HUES48 (cell line): ENCODE measurements at regions not wholly inside any gene's neighbourhood (a gene's known extent, or its start where the extent isn't known, plus 50 kb on each side); places are given as distances from the start of the nearest gene placed in this dataset.
"Not testable (repeated sequence)": the region's sequence is repeated elsewhere in the genome, so short reads cannot be mapped to it uniquely, and the experiment has no call there.

Experiments
- H3K27ac ChIP-seq: one replicate; pipeline ENCODE4 v1.7.0; 2013; ENCODE audit warnings: low read depth, low read length, inconsistent platforms
- H3K27me3 ChIP-seq: 2 replicates; pipeline ENCODE4 v1.6.1; 2013; ENCODE audit warnings: mild to moderate bottlenecking, low read length; ENCODE audit not compliant: control insufficient read depth, insufficient read depth
- H3K36me3 ChIP-seq: 2 replicates; pipeline ENCODE4 v1.6.1; 2013; ENCODE audit warnings: low read length; ENCODE audit not compliant: control insufficient read depth, insufficient read depth
- H3K4me1 ChIP-seq: 2 replicates; pipeline ENCODE4 v1.6.1; 2013; ENCODE audit warnings: mild to moderate bottlenecking, low read length; ENCODE audit not compliant: control insufficient read depth, insufficient read depth
- H3K4me3 ChIP-seq: 2 replicates; pipeline ENCODE4 v1.5.1; 2013; ENCODE audit warnings: mild to moderate bottlenecking, low read depth, low read length
- H3K9ac ChIP-seq: 2 replicates; pipeline ENCODE4 v1.6.1; 2013; ENCODE audit warnings: mild to moderate bottlenecking, low read depth, low read length, moderate library complexity
- H3K9me3 ChIP-seq: 2 replicates; pipeline ENCODE4 v1.6.1; 2013; ENCODE audit warnings: low read length; ENCODE audit not compliant: control insufficient read depth, insufficient read depth

- Histone ChIP-seq H3K4me3 (no peak overlapping the region), H3K4me1 (peaks cover 46% of the 10 kb centered on the region), H3K9ac (no peak overlapping the region), H3K27ac (no peak overlapping the region), H3K36me3 (no peaks in the 10 kb centered on the region), H3K9me3 (no peaks in the 10 kb centered on the region), H3K27me3 (no peaks in the 10 kb centered on the region)
Measured at GRCh38 chr14:71432334-71433110, 499.7 kb upstream of the RGS6 start.

GRCh38 chr14:71433303-71433702, 498.9 kb upstream of the RGS6 start:
- Histone ChIP-seq H3K27me3 (no peaks in the 10 kb centered on the region), H3K9me3 (no peaks in the 10 kb centered on the region), H3K36me3 (no peaks in the 10 kb centered on the region), H3K4me1 (peaks cover 48% of the 10 kb centered on the region), H3K27ac (no peak overlapping the region), H3K9ac (no peak overlapping the region), H3K4me3 (no peak overlapping the region)

DNA sequence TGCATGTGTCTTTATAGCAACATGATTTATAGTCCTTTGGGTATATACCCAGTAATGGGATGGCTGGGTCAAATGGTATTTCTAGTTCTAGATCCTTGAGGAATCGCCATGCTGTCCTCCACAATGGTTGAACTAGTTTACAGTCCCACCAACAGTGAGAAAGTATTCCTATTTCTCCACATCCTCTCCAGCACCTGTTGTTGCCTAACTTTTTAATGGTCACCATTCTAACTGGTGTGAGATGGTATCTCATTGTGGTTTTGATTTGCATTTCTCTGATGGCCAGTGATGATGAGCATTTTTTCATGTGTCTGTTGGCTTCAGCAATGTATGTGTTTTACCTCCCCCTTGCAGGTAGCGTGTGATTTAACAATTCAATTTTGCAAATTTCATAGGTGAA, 496.6 kb upstream of the RGS6 start:
- not testable (repeated sequence) for H3K4me3 ChIP-seq, H3K36me3 ChIP-seq, H3K9ac ChIP-seq, H3K27ac ChIP-seq, H3K9me3 ChIP-seq, H3K27me3 ChIP-seq
- H3K4me1 ChIP-seq, result peaks cover 33% of the 10 kb centered on the region

DNA sequence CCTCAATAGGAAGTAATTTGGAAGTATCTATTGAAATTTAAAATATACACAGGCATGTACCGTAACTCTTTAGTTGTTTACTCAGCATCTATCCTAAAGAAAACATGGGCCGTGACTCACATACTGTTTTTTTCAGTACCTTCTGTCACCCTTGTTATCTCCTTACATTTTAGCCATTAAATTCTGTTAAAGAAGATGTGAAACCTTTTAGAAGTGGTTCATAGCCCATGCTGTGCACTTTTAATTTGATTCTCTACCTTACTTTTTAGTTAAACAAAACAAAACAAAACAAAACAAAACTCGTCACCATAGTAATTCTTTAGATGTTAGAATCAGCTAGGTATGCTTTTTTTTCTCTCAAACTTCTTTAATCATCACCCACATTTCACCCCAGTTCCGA, 494.4 kb upstream of the RGS6 start:
- H3K27me3 ChIP-seq, result no peaks in the 10 kb centered on the region
- H3K9ac ChIP-seq, result no peak overlapping the region
- H3K36me3 ChIP-seq, result no peaks in the 10 kb centered on the region
- H3K27ac ChIP-seq, result no peak overlapping the region
- H3K4me1 ChIP-seq, result peaks cover 16% of the 10 kb centered on the region; the same call in 1 of the 2 replicates
- H3K9me3 ChIP-seq, result no peaks in the 10 kb centered on the region
- no peak overlapping the region for H3K4me3 ChIP-seq

- no peak overlapping the region for H3K4me3 ChIP-seq
- peaks cover 8% of the 10 kb centered on the region; the same call in 1 of the 2 replicates for H3K4me1 ChIP-seq
- no peak overlapping the region for H3K27ac ChIP-seq
- no peak overlapping the region for H3K9ac ChIP-seq
- H3K27me3 ChIP-seq, result no peaks in the 10 kb centered on the region
- H3K9me3 ChIP-seq, result no peaks in the 10 kb centered on the region
- no peaks in the 10 kb centered on the region for H3K36me3 ChIP-seq
Measured at GRCh38 chr14:71438684-71439083, 493.5 kb upstream of the RGS6 start.

DNA sequence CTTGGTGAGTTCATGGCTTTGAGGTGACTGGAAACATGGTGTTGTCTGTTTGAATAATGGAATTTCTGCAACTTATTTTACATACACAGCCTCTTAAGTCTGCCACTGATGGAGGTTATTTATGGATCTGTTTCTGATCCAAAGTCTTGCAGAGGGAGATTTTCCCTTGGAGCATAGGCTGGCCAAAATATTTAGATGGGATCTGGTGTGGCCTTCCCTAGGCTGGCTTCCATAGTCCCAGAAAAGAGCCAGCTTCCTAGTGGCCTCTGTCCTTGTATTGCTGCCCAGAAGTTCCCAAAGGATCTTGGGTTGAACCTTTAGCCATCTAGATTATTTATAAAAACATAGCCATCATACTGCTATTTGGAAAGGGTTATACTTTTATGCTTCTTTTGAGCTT, 491.1 kb upstream of the RGS6 start:
- Histone ChIP-seq H3K9ac (no peak overlapping the region), H3K27ac (no peak overlapping the region), H3K27me3 (no peaks in the 10 kb centered on the region), H3K36me3 (no peaks in the 10 kb centered on the region), H3K9me3 (no peaks in the 10 kb centered on the region), H3K4me3 (no peak overlapping the region), H3K4me1 (peaks cover 8% of the 10 kb centered on the region; the same call in 1 of the 2 replicates)

DNA sequence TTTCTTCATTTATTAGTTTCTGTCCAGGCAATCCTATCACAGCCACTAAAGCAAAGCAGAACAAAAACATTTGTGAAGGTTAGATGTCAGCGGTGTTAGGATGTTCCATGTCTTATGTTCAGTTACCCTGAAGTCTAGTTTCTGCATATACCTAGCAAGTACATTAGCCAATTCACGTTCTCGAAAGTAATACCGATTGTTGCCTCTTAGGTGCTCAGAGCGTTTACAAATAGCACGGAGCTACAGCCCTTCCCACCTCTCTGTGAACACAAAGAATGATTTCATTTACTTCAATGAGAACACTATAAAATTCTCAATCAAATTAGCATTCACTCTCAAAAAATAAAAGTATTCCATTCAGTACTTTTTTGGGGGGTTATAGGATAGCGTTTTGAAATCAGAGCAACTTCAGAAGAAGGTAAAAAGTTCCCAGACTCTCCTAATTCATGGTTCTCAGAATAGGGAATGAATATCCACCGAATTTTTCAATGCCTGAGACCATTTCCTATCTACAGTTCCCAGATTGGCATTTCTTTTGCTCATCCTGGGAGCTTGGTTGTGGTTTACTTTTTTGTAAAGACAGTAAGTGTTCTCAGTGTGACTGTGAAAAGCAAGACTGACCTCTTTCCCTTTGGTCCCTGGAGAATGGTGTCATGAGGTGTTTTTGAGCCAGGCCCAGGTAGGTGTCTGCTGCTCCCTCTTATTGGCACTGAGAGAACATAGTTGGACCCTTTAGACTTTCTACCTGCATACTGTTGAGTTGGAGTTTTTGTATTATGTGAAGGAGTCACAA, 488.0 kb upstream of the RGS6 start:
- Histone ChIP-seq H3K27ac (no peak overlapping the region), H3K4me1 (peaks cover 1% of the 10 kb centered on the region; the same call in 1 of the 2 replicates), H3K4me3 (no peak overlapping the region), H3K36me3 (no peaks in the 10 kb centered on the region), H3K27me3 (no peaks in the 10 kb centered on the region), H3K9ac (no peak overlapping the region), H3K9me3 (no peaks in the 10 kb centered on the region)

DNA sequence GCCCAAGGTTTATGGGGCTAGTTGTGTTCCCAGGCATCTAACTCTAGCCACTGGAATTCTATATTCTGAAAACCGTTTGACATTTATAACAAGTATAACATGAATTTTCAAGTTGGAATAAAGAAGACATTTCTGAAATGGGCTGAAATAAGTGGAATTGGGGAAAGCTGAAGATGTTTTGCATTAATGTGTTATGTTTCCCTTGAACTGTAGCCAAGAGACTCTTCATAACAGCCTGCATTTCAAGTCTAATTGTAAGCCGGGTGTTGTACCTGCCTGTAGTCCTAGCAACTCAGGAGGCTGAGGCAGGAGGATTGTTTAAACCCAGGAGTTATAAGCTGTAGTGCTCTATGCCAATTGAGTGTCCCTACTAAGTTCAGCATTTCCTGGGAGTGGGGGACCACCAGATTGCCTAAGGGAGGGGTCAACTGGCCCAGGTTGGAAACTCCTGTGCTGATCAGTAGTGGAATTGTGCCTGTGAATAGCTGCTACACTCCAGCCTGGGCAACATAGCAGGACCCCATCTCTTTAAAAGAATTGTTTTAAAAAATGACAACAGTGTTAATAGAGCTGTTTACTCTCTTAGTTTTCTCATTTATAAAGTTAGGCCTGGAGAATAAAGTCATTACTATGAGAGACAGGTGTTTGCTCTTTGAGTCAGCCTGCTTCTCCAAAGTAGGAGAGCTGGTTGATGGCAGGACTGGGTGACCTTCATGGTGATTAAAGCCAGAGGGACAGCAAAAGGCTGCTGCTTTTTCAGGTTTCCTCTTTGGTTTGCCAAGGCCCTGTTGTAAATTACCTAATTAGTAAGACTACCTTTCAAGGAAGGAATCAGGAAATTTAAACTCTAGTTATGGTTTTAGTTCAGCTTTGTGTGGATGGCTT, 483.6 kb upstream of the RGS6 start:
- Histone ChIP-seq H3K27ac (peak overlapping the region; percentile 50), H3K36me3 (no peaks in the 10 kb centered on the region), H3K4me1 (peaks cover 3% of the 10 kb centered on the region; the same call in 1 of the 2 replicates), H3K9me3 (no peaks in the 10 kb centered on the region), H3K9ac (no peak overlapping the region), H3K4me3 (no peak overlapping the region), H3K27me3 (no peaks in the 10 kb centered on the region)

DNA sequence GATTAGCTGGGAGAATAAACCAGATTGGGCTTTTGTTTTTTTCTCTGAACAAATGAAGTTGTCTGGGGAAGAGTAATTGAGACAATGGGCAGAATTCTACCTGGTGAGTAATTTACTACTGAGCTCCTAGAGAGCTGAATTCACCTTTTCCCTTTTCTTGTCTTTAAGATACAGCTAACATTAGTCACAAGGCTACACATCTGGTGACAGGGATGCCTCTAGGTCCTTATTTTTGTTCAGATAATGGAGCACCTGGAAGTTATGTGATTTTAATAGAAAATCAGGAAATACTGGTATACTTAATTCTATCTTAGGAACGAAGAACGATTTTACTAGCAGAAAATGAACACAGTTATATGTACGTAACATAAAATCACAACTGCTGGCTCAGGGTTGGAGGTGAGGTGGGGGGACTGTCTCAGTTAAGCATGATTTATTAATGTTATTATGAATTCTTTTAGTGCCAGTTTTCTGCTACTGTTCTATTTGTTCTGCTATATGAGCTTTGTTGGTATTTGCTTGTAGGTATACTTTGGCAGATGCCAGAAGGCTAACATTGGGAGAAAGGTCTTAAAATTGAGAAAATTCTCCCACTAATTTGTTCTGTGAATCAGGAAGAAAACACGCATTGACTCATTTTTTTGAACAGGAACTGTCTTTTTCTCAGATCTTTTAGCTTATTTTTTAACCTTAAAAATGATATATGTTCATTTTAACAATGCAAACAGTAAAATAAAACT, 482.7 kb upstream of the RGS6 start:
- Histone ChIP-seq H3K4me3 (no peak overlapping the region), H3K36me3 (no peaks in the 10 kb centered on the region), H3K9ac (no peak overlapping the region), H3K9me3 (no peaks in the 10 kb centered on the region), H3K27me3 (no peaks in the 10 kb centered on the region), H3K27ac (peak overlapping the region; percentile 50), H3K4me1 (peaks cover 3% of the 10 kb centered on the region; the same call in 1 of the 2 replicates)

DNA sequence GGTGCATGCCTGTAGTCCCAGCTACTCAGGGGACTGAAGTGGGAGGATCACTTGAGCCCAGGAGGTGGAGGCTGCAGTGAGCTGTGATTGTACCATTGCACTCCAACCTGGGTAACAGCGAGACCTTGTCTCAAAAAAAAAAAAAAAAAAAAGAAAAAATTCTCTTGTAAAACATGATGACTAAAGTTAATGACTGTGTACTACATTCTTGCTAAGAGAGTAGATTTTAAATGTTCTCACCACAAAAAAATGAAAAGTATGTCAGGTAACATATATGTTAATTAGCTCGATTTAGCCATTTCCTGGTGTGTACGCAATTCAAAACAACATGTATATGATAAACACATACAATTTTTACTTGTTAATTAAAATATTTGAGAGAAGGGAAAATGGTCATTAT, 480.7 kb upstream of the RGS6 start:
- Histone ChIP-seq H3K27me3 (no peaks in the 10 kb centered on the region), H3K9me3 (no peaks in the 10 kb centered on the region), H3K4me3 (no peak overlapping the region), H3K36me3 (no peaks in the 10 kb centered on the region), H3K9ac (no peak overlapping the region), H3K27ac (no peak overlapping the region), H3K4me1 (peaks cover 3% of the 10 kb centered on the region; the same call in 1 of the 2 replicates)
